ENCODE measurements at regions not wholly inside any gene's neighbourhood (a gene's known extent, or its start where the extent isn't known, plus 50 kb on each side); places are given as distances from the start of the nearest gene placed in this dataset.
"Not testable (repeated sequence)": the region's sequence is repeated elsewhere in the genome, so short reads cannot be mapped to it uniquely, and the experiment has no call there.

- no peak for DNase-seq
Measured at GRCh38 chr2:51379997-51380396, 348.1 kb upstream of the NRXN1 start.

- no peak for DNase-seq
Measured at GRCh38 chr2:51368250-51368649, 336.3 kb upstream of the NRXN1 start.

DNA sequence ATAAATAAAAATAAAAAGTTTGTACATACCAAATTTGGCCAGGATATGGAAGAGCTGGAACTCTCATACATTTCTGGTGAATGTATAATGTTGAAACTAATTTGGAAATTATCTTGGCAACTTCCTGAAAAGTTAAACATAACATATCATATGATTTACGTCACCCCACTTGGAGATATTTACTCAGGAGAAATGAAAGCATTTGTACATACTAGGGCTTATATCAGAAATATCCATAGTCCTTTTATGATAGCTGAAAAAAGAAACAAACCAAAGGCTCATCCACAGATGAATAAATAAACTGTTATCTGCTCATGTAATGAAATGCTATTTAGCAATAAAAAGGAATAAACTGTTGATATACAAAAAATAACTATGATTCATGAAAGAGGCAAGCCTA, 318.2 kb upstream of the NRXN1 start:
- no peak for DNase-seq

DNA sequence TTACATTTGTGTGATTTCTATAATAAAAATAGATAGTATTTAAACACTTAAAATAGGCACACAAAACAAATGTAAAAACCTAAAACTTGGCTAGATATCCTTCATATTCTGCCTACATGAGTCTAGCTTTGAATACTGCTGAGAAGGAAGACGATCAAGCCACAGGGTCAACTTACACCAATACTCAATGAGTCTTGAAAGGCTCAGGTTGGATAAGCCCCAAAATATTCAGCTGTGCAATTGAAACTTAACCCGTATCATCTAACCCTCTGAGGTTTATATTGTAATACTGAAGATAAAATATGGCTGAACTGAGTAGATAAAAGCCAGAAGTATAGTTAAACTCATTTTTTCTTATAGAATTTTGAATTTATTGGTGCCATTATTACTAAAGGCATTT, 313.0 kb upstream of the NRXN1 start:
- DNase-seq, result no peak

DNA sequence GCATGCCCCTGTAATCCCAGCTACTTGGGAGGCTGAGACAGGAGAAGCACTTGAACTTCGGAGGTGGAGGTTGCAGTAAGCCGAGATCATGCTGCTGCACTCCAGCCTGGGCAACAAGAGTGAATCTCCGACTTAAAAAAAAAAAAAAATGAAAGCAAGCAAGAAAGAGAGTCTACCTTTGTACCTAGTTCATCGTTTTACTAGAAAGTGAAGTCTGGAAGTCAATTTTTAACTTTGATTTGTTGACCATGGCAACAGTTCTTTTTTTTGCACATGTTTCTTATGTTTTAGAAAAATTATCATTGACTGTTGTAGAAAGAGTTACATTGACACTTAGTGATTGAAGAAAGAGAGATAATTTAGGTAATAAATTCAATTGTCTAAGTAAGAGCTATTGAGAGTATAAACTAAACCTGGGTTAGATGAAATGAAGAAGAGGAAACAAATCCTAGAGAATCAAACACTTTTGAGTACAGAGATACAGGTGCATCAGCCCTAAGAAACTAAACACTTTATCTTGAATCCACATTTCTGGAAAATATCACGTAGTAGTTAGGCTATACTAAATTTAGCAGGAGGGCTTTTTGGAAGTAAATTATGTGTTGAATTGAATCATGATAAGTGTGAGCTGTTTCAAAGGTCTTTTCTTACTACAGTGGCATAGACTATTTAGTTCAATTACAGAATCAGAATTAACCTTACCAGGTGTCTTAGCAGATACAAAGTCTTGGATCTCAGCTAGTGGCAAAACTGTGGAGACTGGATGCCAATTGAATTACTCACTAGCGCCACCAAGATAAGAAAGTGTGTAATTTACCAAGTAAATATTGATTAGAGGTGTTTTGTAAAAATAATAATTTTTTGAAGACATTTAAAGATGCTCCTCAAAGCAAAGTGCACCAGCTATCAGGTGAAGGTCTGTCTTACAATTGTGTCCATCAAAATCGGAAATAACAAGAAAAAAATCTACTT, 303.4 kb upstream of the NRXN1 start:
- no peak for DNase-seq

- no peak for DNase-seq
Measured at GRCh38 chr2:51329512-51329911, 297.6 kb upstream of the NRXN1 start.

- DNase-seq, result no peak
Measured at GRCh38 chr2:51324051-51324450, 292.1 kb upstream of the NRXN1 start.

GRCh38 chr2:51322613-51323012, 290.7 kb upstream of the NRXN1 start:
- no peak for DNase-seq

GRCh38 chr2:51304311-51304710, 272.4 kb upstream of the NRXN1 start:
- DNase-seq, result no peak

- DNase-seq, result no peak
Measured at GRCh38 chr2:51301381-51301780, 269.4 kb upstream of the NRXN1 start.

DNA sequence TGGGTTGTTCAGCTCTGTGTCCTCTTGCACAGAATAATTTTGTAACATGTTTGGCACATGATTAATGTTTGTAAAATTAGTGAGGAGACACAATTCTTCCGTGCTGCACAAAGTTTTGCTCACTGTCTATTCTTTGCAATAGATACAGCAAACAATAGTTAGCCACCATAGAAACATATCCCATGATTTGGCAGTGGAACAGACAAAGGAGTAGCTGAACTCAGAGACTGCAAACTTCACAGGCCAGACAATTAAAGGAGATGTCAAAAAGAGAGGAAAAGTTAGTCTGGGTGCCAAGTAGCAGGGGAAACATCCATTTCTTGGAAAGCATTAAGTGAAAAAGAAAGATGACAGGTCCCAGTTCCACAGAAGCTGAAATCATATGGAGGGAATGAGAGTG, 267.4 kb upstream of the NRXN1 start:
- DNase-seq, result no peak

DNA sequence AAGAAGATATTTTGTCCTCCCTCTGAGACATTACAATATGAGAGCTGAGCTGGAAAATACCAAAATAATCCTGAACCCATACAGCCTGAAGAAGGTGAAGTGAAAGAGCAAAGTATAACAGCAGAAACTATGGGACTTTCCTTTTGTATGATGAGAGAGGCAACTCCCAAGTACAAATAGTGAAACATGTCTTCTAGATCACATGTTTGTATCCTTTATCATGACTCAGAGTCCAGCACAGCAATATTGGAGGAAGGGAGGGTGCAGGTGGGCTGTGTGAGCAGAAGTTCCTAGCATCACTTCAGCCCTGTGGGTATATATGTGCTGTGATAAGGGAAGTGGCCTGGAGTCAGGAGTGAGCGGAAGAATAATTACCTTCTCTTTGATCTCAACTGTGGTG, 265.6 kb upstream of the NRXN1 start:
- DNase-seq, result no peak

GRCh38 chr2:51293566-51294200, 261.8 kb upstream of the NRXN1 start:
- no peak for DNase-seq

GRCh38 chr2:51291762-51292551, 260.0 kb upstream of the NRXN1 start:
- no peak for DNase-seq

DNA sequence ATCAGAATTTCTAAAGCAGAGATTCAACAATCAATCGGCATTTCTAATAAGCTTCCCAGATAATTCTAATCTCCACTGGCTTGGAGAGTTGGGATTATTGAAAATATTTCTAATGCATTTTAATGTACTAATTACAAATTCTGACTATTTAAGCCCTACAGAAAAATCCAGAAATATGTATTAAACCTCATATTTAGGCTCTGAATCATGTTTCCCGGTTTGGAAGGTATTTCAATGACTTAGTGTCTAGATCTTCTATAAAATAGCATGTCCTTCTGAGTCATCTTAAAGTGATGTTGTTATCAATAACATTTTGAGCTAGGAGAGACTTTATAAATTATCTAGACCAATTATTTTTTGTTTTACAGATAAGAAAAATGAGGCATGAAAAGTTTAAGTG, 258.8 kb upstream of the NRXN1 start:
- DNase-seq, result no peak

GRCh38 chr2:51289045-51289444, 257.1 kb upstream of the NRXN1 start:
- DNase-seq, result no peak

GRCh38 chr2:51268191-51268590, 236.3 kb upstream of the NRXN1 start:
- no peak for DNase-seq

GRCh38 chr2:51265539-51265938, 233.6 kb upstream of the NRXN1 start:
- DNase-seq, result no peak

DNA sequence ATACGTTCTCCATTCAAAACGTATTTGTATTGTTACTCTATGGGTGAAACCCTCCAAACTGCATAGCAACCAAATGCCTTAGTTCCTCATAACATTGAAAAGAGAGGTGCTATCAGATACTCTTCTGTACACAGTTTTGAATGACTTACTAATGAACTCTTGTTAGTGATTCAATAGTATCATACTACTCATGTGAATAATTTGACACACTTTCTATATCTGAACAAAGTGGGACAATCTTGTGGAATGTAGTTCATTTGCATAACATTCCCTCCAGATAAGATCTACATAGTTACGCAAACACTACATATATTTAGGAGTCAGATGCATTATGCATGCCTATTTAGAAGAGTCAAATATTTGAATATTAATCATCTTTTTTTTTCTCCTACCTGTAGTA, 232.0 kb upstream of the NRXN1 start:
- DNase-seq, result no peak

DNA sequence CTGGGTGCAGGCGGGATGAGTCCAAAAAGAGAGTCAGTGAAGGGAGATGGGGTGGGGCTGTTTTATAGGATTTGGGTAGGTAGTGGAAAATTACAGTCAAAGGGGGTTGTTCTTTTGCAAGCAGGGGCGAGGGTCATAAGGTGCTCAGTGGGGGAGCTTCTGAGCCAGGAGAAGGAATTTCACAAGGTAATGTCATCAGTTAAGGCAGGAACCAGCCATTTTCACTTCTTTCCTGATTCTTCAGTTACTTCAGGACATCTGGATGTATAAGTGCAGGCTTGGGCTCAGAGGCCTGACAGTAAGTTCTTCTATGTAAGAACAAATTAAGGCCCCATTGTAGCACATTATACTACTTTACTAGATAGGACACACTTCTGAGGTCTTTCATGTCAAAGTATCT, 231.2 kb upstream of the NRXN1 start:
- not testable (repeated sequence) for DNase-seq

- DNase-seq, result no peak
Measured at GRCh38 chr2:51258301-51258700, 226.4 kb upstream of the NRXN1 start.

- DNase-seq, result no peak
Measured at GRCh38 chr2:51256736-51257135, 224.8 kb upstream of the NRXN1 start.

GRCh38 chr2:51251356-51251755, 219.4 kb upstream of the NRXN1 start:
- no peak for DNase-seq

Measured in kidney glomerular epithelial cell (primary cell).